Mesothelial cell of epicardium (in vitro differentiated cells): ENCODE measurements at regions not wholly inside any gene's neighbourhood (a gene's known extent, or its start where the extent isn't known, plus 50 kb on each side); places are given as distances from the start of the nearest gene placed in this dataset.

ENCODE experiments used
- DNase-seq, 2 experiments: peaks; one replicate each; pipeline ENCODE4 v3.0.0; 2021; ENCODE audit warnings: low spot score in 2 of 2; ENCODE audit not compliant: unreplicated experiment in 2 of 2
- H3K27ac Mint-ChIP-seq: 2 replicates; pipeline ENCODE4 v1.8.0; 2021; ENCODE audit warnings: mixed read lengths
- H3K27me3 Mint-ChIP-seq: 2 replicates; pipeline ENCODE4 v1.8.0; 2021; ENCODE audit warnings: low read depth, mixed read lengths
- H3K36me3 Mint-ChIP-seq: 2 replicates; pipeline ENCODE4 v1.8.0; 2021; ENCODE audit warnings: mixed read lengths
- H3K4me1 Mint-ChIP-seq: 2 replicates; pipeline ENCODE4 v1.8.0; 2021; ENCODE audit warnings: mixed read lengths
- H3K4me3 Mint-ChIP-seq: 2 replicates; pipeline ENCODE4 v1.8.0; 2021; ENCODE audit warnings: mild to moderate bottlenecking, moderate library complexity, mixed read lengths
- H3K9me3 Mint-ChIP-seq: 2 replicates; pipeline ENCODE4 v1.8.0; 2021; ENCODE audit warnings: mixed read lengths
- TF ChIP-seq, protein P1 (sequence below): fragments of 200-600 bp; sonication (generic); IDR thresholded peaks from one replicate; pipeline ENCODE4 v1.5.0; 2021; ENCODE audit warnings: antibody characterized with exemption; ENCODE audit not compliant: unreplicated experiment

DNA sequence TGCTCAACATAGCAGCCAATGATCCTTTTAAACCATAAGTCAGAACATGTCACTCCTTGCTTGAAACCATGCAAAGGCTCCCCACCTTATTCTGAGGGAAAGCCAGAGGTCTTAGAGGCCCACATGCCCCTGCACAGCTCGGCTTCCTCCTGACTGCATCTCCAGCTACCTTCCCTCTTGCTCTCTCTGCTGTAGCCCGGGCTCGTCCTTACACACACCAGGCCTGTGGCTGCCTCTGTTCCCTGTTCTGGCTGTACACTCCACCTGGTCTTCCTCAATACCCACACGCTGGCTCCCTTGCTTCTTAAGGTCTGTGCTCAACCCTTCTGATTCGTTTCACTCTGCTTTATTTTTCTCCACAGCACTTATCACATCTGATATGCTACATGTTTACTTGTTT is 116.2 kb downstream of the TNFAIP3 start:
- Mint-ChIP-seq H3K36me3 (no peaks in the 10 kb centered on the region), H3K4me3 (no peak overlapping the region)

DNA sequence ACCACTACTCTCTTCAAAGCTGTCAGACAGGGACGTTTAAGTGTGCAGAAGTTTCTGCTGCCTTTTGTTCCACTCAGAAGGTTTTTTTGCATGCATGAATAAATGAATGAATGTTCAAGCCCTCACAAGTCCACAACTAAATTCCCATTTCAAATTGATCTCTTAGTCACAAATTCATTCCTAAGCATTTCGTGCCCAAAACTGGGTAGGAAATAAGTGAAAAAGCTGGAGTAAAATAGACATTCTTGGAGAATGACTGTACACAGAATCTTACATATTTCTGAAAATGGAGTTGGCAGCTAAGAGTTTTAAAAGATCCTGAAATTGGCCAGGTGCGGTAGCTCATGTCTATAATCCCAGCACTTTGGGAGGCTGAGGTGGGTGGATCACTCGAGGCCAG is 117.6 kb downstream of the PERP start:
- TF ChIP-seq, protein P1, sequence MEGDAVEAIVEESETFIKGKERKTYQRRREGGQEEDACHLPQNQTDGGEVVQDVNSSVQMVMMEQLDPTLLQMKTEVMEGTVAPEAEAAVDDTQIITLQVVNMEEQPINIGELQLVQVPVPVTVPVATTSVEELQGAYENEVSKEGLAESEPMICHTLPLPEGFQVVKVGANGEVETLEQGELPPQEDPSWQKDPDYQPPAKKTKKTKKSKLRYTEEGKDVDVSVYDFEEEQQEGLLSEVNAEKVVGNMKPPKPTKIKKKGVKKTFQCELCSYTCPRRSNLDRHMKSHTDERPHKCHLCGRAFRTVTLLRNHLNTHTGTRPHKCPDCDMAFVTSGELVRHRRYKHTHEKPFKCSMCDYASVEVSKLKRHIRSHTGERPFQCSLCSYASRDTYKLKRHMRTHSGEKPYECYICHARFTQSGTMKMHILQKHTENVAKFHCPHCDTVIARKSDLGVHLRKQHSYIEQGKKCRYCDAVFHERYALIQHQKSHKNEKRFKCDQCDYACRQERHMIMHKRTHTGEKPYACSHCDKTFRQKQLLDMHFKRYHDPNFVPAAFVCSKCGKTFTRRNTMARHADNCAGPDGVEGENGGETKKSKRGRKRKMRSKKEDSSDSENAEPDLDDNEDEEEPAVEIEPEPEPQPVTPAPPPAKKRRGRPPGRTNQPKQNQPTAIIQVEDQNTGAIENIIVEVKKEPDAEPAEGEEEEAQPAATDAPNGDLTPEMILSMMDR = no peak
- no peaks in the 10 kb centered on the region for H3K4me1 Mint-ChIP-seq
- no peak for DNase-seq
- H3K27ac Mint-ChIP-seq = no peak overlapping the region
- H3K4me3 Mint-ChIP-seq = no peak overlapping the region
- H3K36me3 Mint-ChIP-seq = peaks cover 4% of the 10 kb centered on the region
- H3K27me3 Mint-ChIP-seq = no peaks in the 10 kb centered on the region
- H3K9me3 Mint-ChIP-seq = peaks cover 18% of the 10 kb centered on the region

More for the DNA sequence above, 116.2 kb downstream of the TNFAIP3 start:
- no peak for DNase-seq
- TF ChIP-seq, protein P1 = no peak
- H3K27me3 Mint-ChIP-seq = no peaks in the 10 kb centered on the region
- H3K27ac Mint-ChIP-seq = no peak overlapping the region
- peaks cover 14% of the 10 kb centered on the region for H3K4me1 Mint-ChIP-seq
- peaks cover 11% of the 10 kb centered on the region for H3K9me3 Mint-ChIP-seq

DNA sequence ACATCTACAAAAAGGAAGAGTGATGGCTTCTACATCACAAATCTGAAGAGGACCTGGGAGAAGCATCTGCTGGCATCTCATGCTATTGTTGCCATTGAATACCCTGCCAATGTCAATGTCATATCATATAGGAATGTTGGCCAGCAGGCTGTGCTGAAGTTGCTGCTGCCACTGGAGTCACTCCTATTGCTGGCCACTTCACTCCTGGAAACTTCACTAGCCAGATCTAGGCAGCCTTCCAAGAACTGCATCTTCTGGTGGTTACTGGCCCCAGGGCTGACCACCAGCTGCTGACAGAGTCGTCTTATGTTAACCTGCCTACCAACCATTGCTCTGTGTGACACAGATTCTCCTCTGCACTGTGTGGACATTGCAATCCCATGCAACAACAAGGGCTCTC is 111.8 kb downstream of the PERP start:
- Mint-ChIP-seq H3K27me3 (no peaks in the 10 kb centered on the region), H3K36me3 (peaks cover 4% of the 10 kb centered on the region), H3K27ac (no peak overlapping the region), H3K4me1 (no peaks in the 10 kb centered on the region), H3K9me3 (peaks cover 21% of the 10 kb centered on the region), H3K4me3 (no peak overlapping the region)
- TF ChIP-seq, protein P1 = no peak
- no peak for DNase-seq

DNA sequence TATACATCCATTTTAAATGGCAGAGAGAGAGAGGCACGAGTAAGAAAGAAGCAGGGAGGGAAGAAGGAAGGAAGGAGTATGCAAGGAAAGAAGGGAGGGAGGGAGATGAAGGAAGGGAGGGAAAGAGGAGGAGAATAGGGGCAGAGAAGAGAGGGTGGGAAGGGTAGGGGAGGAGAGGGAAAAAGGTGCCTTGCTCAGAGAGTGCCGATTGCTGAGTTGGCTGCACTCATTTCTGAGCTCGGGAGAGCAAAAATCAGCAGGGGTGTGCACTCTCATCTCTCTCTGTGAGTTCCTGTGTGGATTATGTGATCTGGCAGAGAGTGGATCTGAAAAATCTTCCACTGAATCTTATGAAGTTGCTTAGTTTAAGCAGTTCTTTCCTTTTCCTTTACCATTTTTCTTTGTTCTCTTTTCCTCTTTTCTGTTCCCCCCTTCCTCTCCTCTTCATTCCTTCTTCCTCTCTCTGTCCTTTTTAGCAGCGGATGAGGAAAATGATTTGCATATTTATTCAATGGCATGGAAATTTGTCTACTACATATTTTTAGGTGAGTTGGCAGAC is 108.7 kb downstream of the PERP start:
- no peak overlapping the region for H3K4me3 Mint-ChIP-seq
- no peak for DNase-seq
- peaks cover 4% of the 10 kb centered on the region for H3K36me3 Mint-ChIP-seq
- TF ChIP-seq, protein P1 = no peak
- H3K9me3 Mint-ChIP-seq = peaks cover 21% of the 10 kb centered on the region
- no peak overlapping the region for H3K27ac Mint-ChIP-seq
- peaks cover 4% of the 10 kb centered on the region for H3K4me1 Mint-ChIP-seq
- H3K27me3 Mint-ChIP-seq = no peaks in the 10 kb centered on the region

DNA sequence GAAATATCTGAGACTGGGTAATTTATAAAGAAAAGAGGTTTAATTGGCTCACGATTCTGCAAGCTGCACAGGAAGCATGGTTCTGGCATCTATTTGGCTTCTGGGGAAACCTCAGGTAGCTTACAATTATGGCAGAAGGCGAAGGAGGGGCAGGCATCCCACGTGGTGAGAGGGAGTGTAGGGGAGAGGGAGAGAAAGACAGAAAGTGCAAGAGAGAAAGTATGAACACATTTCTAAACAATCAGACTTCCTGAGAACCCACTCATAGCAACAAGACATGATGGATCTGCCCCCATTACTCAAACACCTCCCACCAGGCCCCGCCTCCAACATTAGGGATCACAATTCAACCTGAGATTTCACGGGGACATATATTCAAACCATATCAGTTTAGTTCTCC is 107.4 kb downstream of the PERP start:
- Mint-ChIP-seq H3K9me3 (peaks cover 20% of the 10 kb centered on the region), H3K27me3 (no peaks in the 10 kb centered on the region), H3K36me3 (peaks cover 4% of the 10 kb centered on the region), H3K4me3 (no peak overlapping the region), H3K27ac (no peak overlapping the region), H3K4me1 (peaks cover 4% of the 10 kb centered on the region)
- TF ChIP-seq, protein P1 = no peak
- DNase-seq = no peak

DNA sequence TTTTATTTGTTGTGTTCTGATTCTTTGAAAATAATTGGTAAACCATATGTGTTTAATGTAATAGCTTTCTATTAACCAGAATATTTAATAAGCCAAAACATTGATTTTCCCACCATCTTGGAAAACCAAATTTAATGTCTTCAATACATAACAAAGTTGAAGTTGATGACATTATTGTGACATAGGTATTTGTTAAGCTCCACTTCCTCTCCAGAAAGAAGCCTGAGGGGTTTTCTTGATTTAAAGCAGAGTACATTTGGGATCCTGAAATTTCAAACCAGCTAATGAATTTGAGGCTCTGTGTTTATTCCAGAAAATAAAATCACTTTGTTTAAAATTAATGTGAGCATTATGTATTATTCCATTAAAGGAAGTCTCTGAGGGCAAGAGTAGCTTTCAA is 106.3 kb downstream of the PERP start:
- H3K9me3 Mint-ChIP-seq = peaks cover 14% of the 10 kb centered on the region
- no peak overlapping the region for H3K4me3 Mint-ChIP-seq
- peaks cover 4% of the 10 kb centered on the region for H3K36me3 Mint-ChIP-seq
- H3K4me1 Mint-ChIP-seq = peaks cover 4% of the 10 kb centered on the region
- H3K27ac Mint-ChIP-seq = no peak overlapping the region
- DNase-seq = no peak
- H3K27me3 Mint-ChIP-seq = no peaks in the 10 kb centered on the region
- TF ChIP-seq, protein P1 = no peak
